ENCODE measurements at regions not wholly inside any gene's neighbourhood (a gene's known extent, or its start where the extent isn't known, plus 50 kb on each side); places are given as distances from the start of the nearest gene placed in this dataset.

- POLR2A ChIA-PET, result no interaction called here
- no peak for TF ChIP-seq SP1 (IDR thresholded peaks at IDR 0.05)
- TF ChIP-seq PKNOX1 (IDR thresholded peaks at IDR 0.05), result no peak
- no peak for TF ChIP-seq NFRKB (IDR thresholded peaks at IDR 0.05)
- TF ChIP-seq ZNF384 (IDR thresholded peaks at IDR 0.05), result no peak
- no peak for TF ChIP-seq HDGF (IDR thresholded peaks at IDR 0.05; ENCODE audit: borderline replicate concordance)
- TF ChIP-seq FOXA1 (IDR thresholded peaks at IDR 0.05), result no peak
- TF ChIP-seq SUZ12 (IDR thresholded peaks at IDR 0.05), result no peak
- TF ChIP-seq FOXK2 (IDR thresholded peaks at IDR 0.05), result no peak
- TF ChIP-seq LEF1 (IDR thresholded peaks at IDR 0.05; ENCODE audit: borderline replicate concordance), result no peak
- TF ChIP-seq L3MBTL2 (conservative IDR thresholded peaks at IDR 0.05), result no peak
- TF ChIP-seq ARNT (IDR thresholded peaks at IDR 0.05), result no peak
- no peak for TF ChIP-seq ELF4 (IDR thresholded peaks at IDR 0.05)
- TF ChIP-seq BHLHE40 (IDR thresholded peaks at IDR 0.05; ENCODE audit: borderline replicate concordance), result no peak
- TF ChIP-seq CTBP1 (IDR thresholded peaks at IDR 0.05; ENCODE audit: borderline replicate concordance), result no peak
- no peak for TF ChIP-seq FOXM1 (IDR thresholded peaks at IDR 0.05; ENCODE audit: borderline replicate concordance)
- TF ChIP-seq TARDBP (IDR thresholded peaks at IDR 0.05), result no peak
- CTCF ChIA-PET, result no interaction called here
- no peak for DNase-seq (ENCODE audit: extremely low spot score)
Measured at GRCh38 chr9:14530841-14531240, 162.4 kb downstream of the ZDHHC21 start.

- DNase-seq (ENCODE audit: extremely low spot score), result no peak
- TF ChIP-seq L3MBTL2 (conservative IDR thresholded peaks at IDR 0.05) (no peak), NFRKB (IDR thresholded peaks at IDR 0.05) (no peak), CTBP1 (IDR thresholded peaks at IDR 0.05; ENCODE audit: borderline replicate concordance) (no peak), ZNF384 (IDR thresholded peaks at IDR 0.05) (no peak), TARDBP (IDR thresholded peaks at IDR 0.05) (no peak), BHLHE40 (IDR thresholded peaks at IDR 0.05; ENCODE audit: borderline replicate concordance) (no peak), FOXK2 (IDR thresholded peaks at IDR 0.05) (no peak), PKNOX1 (IDR thresholded peaks at IDR 0.05) (no peak), FOXA1 (IDR thresholded peaks at IDR 0.05) (no peak), HDGF (IDR thresholded peaks at IDR 0.05; ENCODE audit: borderline replicate concordance) (no peak)
- ChIA-PET POLR2A (no interaction called here), CTCF (no interaction called here)
Measured at GRCh38 chr9:14530366-14530765, 162.9 kb downstream of the ZDHHC21 start.

- DNase-seq (ENCODE audit: extremely low spot score), result no peak
- TF ChIP-seq PKNOX1 (IDR thresholded peaks at IDR 0.05), result no peak
- no peak for TF ChIP-seq FOXK2 (IDR thresholded peaks at IDR 0.05)
- no peak for TF ChIP-seq ELF4 (IDR thresholded peaks at IDR 0.05)
- no peak for TF ChIP-seq FOXA1 (IDR thresholded peaks at IDR 0.05)
- TF ChIP-seq LEF1 (IDR thresholded peaks at IDR 0.05; ENCODE audit: borderline replicate concordance), result no peak
- TF ChIP-seq CTBP1 (IDR thresholded peaks at IDR 0.05; ENCODE audit: borderline replicate concordance), result no peak
- no peak for TF ChIP-seq FOXM1 (IDR thresholded peaks at IDR 0.05; ENCODE audit: borderline replicate concordance)
- no peak for TF ChIP-seq L3MBTL2 (conservative IDR thresholded peaks at IDR 0.05)
- no peak for TF ChIP-seq SUZ12 (IDR thresholded peaks at IDR 0.05)
- no peak for TF ChIP-seq SP1 (IDR thresholded peaks at IDR 0.05)
- TF ChIP-seq TARDBP (IDR thresholded peaks at IDR 0.05), result no peak
Measured at GRCh38 chr9:14529629-14530028, 163.6 kb downstream of the ZDHHC21 start.

GRCh38 chr9:14529054-14529453 lies 164.2 kb downstream of the ZDHHC21 start:
- TF ChIP-seq TARDBP (IDR thresholded peaks at IDR 0.05), result no peak
- TF ChIP-seq CTBP1 (IDR thresholded peaks at IDR 0.05; ENCODE audit: borderline replicate concordance), result no peak
- TF ChIP-seq LEF1 (IDR thresholded peaks at IDR 0.05; ENCODE audit: borderline replicate concordance), result no peak
- no peak for TF ChIP-seq FOXK2 (IDR thresholded peaks at IDR 0.05)
- no peak for TF ChIP-seq BHLHE40 (IDR thresholded peaks at IDR 0.05; ENCODE audit: borderline replicate concordance)
- DNase-seq (ENCODE audit: extremely low spot score), result no peak
- POLR2A ChIA-PET, result no interaction called here
- CTCF ChIA-PET, result no interaction called here

More at GRCh38 chr9:14529629-14530028, 163.6 kb downstream of the ZDHHC21 start:
- ChIA-PET POLR2A (no interaction called here), CTCF (no interaction called here)

- TF ChIP-seq HDGF (IDR thresholded peaks at IDR 0.05; ENCODE audit: borderline replicate concordance), result no peak
- CTCF ChIA-PET, result no interaction called here
- DNase-seq (ENCODE audit: extremely low spot score), result no peak
- POLR2A ChIA-PET, result no interaction called here
Measured at GRCh38 chr9:14526504-14526903, 166.7 kb downstream of the ZDHHC21 start.

GRCh38 chr9:14525856-14526255 lies 167.4 kb downstream of the ZDHHC21 start:
- POLR2A ChIA-PET, result no interaction called here
- CTCF ChIA-PET, result no interaction called here
- DNase-seq (ENCODE audit: extremely low spot score), result no peak
- TF ChIP-seq HDGF (IDR thresholded peaks at IDR 0.05; ENCODE audit: borderline replicate concordance) (no peak), CTBP1 (IDR thresholded peaks at IDR 0.05; ENCODE audit: borderline replicate concordance) (no peak), ZNF384 (IDR thresholded peaks at IDR 0.05) (no peak), SP1 (IDR thresholded peaks at IDR 0.05) (no peak), ELF4 (IDR thresholded peaks at IDR 0.05) (no peak), TARDBP (IDR thresholded peaks at IDR 0.05) (no peak), PKNOX1 (IDR thresholded peaks at IDR 0.05) (no peak), FOXA1 (IDR thresholded peaks at IDR 0.05) (no peak), LEF1 (IDR thresholded peaks at IDR 0.05; ENCODE audit: borderline replicate concordance) (no peak), NFRKB (IDR thresholded peaks at IDR 0.05) (no peak)

Data from HEK293T (cell line).